GM12878 (cell line): ENCODE measurements at regions not wholly inside any gene's neighbourhood (a gene's known extent, or its start where the extent isn't known, plus 50 kb on each side); places are given as distances from the start of the nearest gene placed in this dataset.

ENCODE experiments used
- ATAC-seq: fragments of 200-7000 bp; cut with Tn5 transposase; 3 replicates; pipeline ENCODE4 v1.9.1; 2020; ENCODE audit warnings: mild to moderate bottlenecking, moderate library complexity
- BruUV-seq: library from RNA; stranded (reverse); fragments of 400-500 nt; replicated peaks from 2 replicates; lab custom pipeline; 2021; lab: Mats Ljungman, UMichigan
- CTCF ChIA-PET: fragments of 300-600 bp; sonication (Branson Sonifier 250); formaldehyde crosslinking; extraction: SDS; loops from one replicate; lab custom pipeline; 2021; ENCODE audit warnings: inconsistent platforms; lab: Yijun Ruan, JAX
- POLR2A ChIA-PET: fragments of 350-600 bp; formaldehyde crosslinking; extraction: SDS; loops from one replicate; lab custom pipeline; 2021; ENCODE audit warnings: inconsistent platforms; lab: Charles Lee
- RAD21 ChIA-PET: fragments of 300-600 bp; sonication (Branson Sonifier 250); formaldehyde crosslinking; loops from one replicate; lab custom pipeline; 2023; ENCODE audit warnings: antibody characterized with exemption; ENCODE audit not compliant: unreplicated experiment; lab: Charles Lee
- SMC1A ChIA-PET: fragments of 300-600 bp; sonication (Branson Sonifier 250); formaldehyde crosslinking; loops from one replicate; lab custom pipeline; 2023; ENCODE audit not compliant: unreplicated experiment, uncharacterized antibody; lab: Charles Lee
- DNase-seq: peaks from one replicate; pipeline ENCODE4 v3.0.0-alpha.2; 2011; ENCODE audit warnings: low read depth, low spot score
- FAIRE-seq: peaks from 3 replicates; lab custom pipeline; 2011; peaks lifted over from hg19 to GRCh38; lab: Jason Lieb, UNC
- H2AFZ ChIP-seq: 2 replicates; pipeline ENCODE4 v1.6.0; 2011; ENCODE audit warnings: low read depth, low read length, control low read depth; ENCODE audit not compliant: control insufficient read depth
- H3K27ac ChIP-seq: 2 replicates; pipeline ENCODE4 v1.5.1; 2011; ENCODE audit warnings: control low read depth; ENCODE audit not compliant: control insufficient read depth, insufficient read depth
- H3K27me3 ChIP-seq, 2 experiments: replicated peaks in 1 of 2; 2 replicates each; pipeline versions ENCODE4 v1.6.0 to v1.6.1; 2011; ENCODE audit warnings: low read length in 1 of 2; ENCODE audit not compliant: control insufficient read depth in 2 of 2, insufficient read depth in 2 of 2
- H3K36me3 ChIP-seq, 2 experiments: 2 replicates each; pipeline ENCODE4 v1.5.1; 2011; ENCODE audit warnings: low read length in 1 of 2; ENCODE audit not compliant: control insufficient read depth in 2 of 2, insufficient read depth in 2 of 2
- H3K4me1 ChIP-seq: 2 replicates; pipeline ENCODE4 v1.6.1; 2011; ENCODE audit warnings: mild to moderate bottlenecking, low read length, moderate library complexity, mixed read lengths; ENCODE audit not compliant: control insufficient read depth, insufficient read depth
- H3K4me2 ChIP-seq: 2 replicates; pipeline ENCODE4 v1.6.0; 2011; ENCODE audit warnings: control low read depth; ENCODE audit not compliant: control insufficient read depth, insufficient read depth
- H3K4me3 ChIP-seq: fragments of 200-600 bp; sonication (generic); 2 replicates; pipeline ENCODE4 v1.5.1; 2016
- H3K79me2 ChIP-seq: 2 replicates; pipeline ENCODE4 v1.6.0; 2011; ENCODE audit warnings: low read length; ENCODE audit not compliant: control insufficient read depth, insufficient read depth
- H3K9ac ChIP-seq: 2 replicates; pipeline ENCODE4 v1.8.0; 2011; ENCODE audit warnings: low read length, control low read depth, mixed read lengths; ENCODE audit not compliant: control insufficient read depth, insufficient read depth
- H3K9me3 ChIP-seq: replicated peaks from 3 replicates; pipeline ENCODE4 v1.5.1; 2011; ENCODE audit warnings: mild to moderate bottlenecking, low read length; ENCODE audit not compliant: control insufficient read depth, insufficient read depth
- H4K20me1 ChIP-seq: 2 replicates; pipeline ENCODE4 v1.6.0; 2011; ENCODE audit not compliant: control insufficient read depth, insufficient read depth
- BHLHE40 ChIP-seq, 2 experiments: fragments of 450-650 bp in 1 of 2; IDR thresholded peaks; 2 replicates each; pipeline ENCODE4 v1.6.1; 2011 to 2017; ENCODE audit warnings: low read depth in 2 of 2, borderline replicate concordance in 1 of 2, improper control_type of control experiment in 1 of 2, low read length in 1 of 2, mild to moderate bottlenecking in 1 of 2
- HDAC2 ChIP-seq: fragments of 200-600 bp; sonication (generic); IDR thresholded peaks from 2 replicates; pipeline ENCODE4 v1.6.1; 2017
- HDAC6 ChIP-seq: fragments of 200-600 bp; sonication (generic); IDR thresholded peaks from one replicate; pipeline ENCODE4 v1.8.0; 2017; ENCODE audit warnings: antibody characterized with exemption; ENCODE audit not compliant: unreplicated experiment
- IRF4 ChIP-seq: IDR thresholded peaks from 2 replicates; pipeline ENCODE4 v1.6.1; 2011; ENCODE audit warnings: low read depth, low read length
- MXI1 ChIP-seq: fragments of 150-350 bp; IDR thresholded peaks from 2 replicates; pipeline ENCODE4 v1.6.1; 2011; ENCODE audit warnings: low read depth, mild to moderate bottlenecking, inconsistent platforms, low read length, improper control_type of control experiment
- NBN ChIP-seq: fragments of 450-650 bp; IDR thresholded peaks from 2 replicates; pipeline ENCODE4 v1.6.1; 2016
- NR2F1 ChIP-seq: fragments of 450-650 bp; conservative IDR thresholded peaks from 2 replicates; pipeline ENCODE4 v1.6.1; 2017; ENCODE audit warnings: mild to moderate bottlenecking
- PML ChIP-seq: IDR thresholded peaks from 2 replicates; pipeline ENCODE4 v1.6.1; 2012; ENCODE audit warnings: low read length, inconsistent platforms
- POLR2A ChIP-seq: IDR thresholded peaks from 2 replicates; pipeline ENCODE4 v1.6.1; 2011; ENCODE audit warnings: low read depth, mild to moderate bottlenecking, low read length
- POU2F2 ChIP-seq: IDR thresholded peaks from 3 replicates; pipeline ENCODE4 v1.6.1; 2011; ENCODE audit warnings: low read depth, mild to moderate bottlenecking, low read length, borderline replicate concordance
- STAT1 ChIP-seq: fragments of 450-650 bp; conservative IDR thresholded peaks from 2 replicates; pipeline ENCODE4 v1.6.1; 2014; ENCODE audit warnings: antibody characterized with exemption, mild to moderate bottlenecking
- TCF12 ChIP-seq: IDR thresholded peaks from 2 replicates; pipeline ENCODE4 v1.6.1; 2011; ENCODE audit warnings: low read depth, mild to moderate bottlenecking, low read length
- WGBS: methylation state at CpG from one replicate; pipeline ENCODE4 v1.1.6; 2016; ENCODE audit warnings: low lambda C conversion rate; ENCODE audit not compliant: insufficient replicate concordance, insufficient coverage; ENCODE audit errors: missing lambda C conversion rate; 5-methylcytosine and 5-hydroxymethylcytosine counted together
- in situ Hi-C: fragments of 300-500 bp; cut with MboI; formaldehyde crosslinking; loops from 9 replicates; pipeline ENCODE4 v1.14.3; 2018; ENCODE audit warnings: mixed read lengths
- intact Hi-C: fragments of 100-400 bp; cut with micrococcal nuclease; formaldehyde crosslinking; loops from one replicate; pipeline ENCODE4 v1.14.2; 2022; ENCODE audit not compliant: unreplicated experiment
- TF ChIP-seq, protein P1 (sequence below): fragments of 450-650 bp; IDR thresholded peaks from 2 replicates; pipeline ENCODE4 v1.6.1; 2017; ENCODE audit warnings: mild to moderate bottlenecking, moderate library complexity
- TF ChIP-seq, protein P2 (sequence below): IDR thresholded peaks from 2 replicates; pipeline ENCODE4 v1.6.1; 2012; ENCODE audit warnings: low read depth, low read length, improper control_type of control experiment
- TF ChIP-seq, protein P3 (sequence below): fragments of 450-650 bp; conservative IDR thresholded peaks from 2 replicates; pipeline ENCODE4 v1.6.1; 2017; ENCODE audit warnings: mild to moderate bottlenecking, moderate library complexity
- TF ChIP-seq, protein P4 (sequence below): fragments of 450-650 bp; IDR thresholded peaks from 2 replicates; pipeline ENCODE4 v1.6.1; 2017; ENCODE audit warnings: mild to moderate bottlenecking

DNA sequence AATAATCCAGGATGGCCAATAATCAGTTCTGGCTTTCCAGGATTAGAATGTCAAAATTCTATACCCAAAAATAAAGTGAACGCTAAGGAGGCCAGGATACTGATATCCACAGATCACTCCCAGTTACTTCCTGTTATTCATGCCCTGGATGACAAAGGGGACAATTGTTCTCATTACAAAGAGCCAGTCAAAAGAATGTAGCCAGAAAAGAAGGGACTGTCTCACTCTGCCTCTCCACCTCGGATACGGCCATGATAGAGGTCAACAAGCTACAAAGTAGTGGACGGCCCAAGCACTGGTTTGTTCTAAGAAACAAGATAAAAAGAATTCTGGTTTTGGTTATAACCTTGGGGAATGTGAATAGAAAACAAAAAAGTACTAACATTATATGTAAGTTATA lies 116.1 kb upstream of the ATF7IP start:
- H3K9ac ChIP-seq, result no peak overlapping the region
- TF ChIP-seq BHLHE40 (IDR thresholded peaks at IDR 0.05; ENCODE audit: borderline replicate concordance in 1 of 2, low read depth in 2 of 2, low read length in 1 of 2) (no peak), POLR2A (no peak), TCF12 (no peak), IRF4 (no peak), STAT1 (no peak), NBN (no peak), POU2F2 (no peak), PML (no peak), HDAC2 (no peak), NR2F1 (no peak), HDAC6 (no peak), MXI1 (no peak)
- TF ChIP-seq, protein P1, sequence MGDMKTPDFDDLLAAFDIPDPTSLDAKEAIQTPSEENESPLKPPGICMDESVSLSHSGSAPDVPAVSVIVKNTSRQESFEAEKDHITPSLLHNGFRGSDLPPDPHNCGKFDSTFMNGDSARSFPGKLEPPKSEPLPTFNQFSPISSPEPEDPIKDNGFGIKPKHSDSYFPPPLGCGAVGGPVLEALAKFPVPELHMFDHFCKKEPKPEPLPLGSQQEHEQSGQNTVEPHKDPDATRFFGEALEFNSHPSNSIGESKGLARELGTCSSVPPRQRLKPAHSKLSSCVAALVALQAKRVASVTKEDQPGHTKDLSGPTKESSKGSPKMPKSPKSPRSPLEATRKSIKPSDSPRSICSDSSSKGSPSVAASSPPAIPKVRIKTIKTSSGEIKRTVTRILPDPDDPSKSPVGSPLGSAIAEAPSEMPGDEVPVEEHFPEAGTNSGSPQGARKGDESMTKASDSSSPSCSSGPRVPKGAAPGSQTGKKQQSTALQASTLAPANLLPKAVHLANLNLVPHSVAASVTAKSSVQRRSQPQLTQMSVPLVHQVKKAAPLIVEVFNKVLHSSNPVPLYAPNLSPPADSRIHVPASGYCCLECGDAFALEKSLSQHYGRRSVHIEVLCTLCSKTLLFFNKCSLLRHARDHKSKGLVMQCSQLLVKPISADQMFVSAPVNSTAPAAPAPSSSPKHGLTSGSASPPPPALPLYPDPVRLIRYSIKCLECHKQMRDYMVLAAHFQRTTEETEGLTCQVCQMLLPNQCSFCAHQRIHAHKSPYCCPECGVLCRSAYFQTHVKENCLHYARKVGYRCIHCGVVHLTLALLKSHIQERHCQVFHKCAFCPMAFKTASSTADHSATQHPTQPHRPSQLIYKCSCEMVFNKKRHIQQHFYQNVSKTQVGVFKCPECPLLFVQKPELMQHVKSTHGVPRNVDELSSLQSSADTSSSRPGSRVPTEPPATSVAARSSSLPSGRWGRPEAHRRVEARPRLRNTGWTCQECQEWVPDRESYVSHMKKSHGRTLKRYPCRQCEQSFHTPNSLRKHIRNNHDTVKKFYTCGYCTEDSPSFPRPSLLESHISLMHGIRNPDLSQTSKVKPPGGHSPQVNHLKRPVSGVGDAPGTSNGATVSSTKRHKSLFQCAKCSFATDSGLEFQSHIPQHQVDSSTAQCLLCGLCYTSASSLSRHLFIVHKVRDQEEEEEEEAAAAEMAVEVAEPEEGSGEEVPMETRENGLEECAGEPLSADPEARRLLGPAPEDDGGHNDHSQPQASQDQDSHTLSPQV, result no peak
- TF ChIP-seq, protein P2, sequence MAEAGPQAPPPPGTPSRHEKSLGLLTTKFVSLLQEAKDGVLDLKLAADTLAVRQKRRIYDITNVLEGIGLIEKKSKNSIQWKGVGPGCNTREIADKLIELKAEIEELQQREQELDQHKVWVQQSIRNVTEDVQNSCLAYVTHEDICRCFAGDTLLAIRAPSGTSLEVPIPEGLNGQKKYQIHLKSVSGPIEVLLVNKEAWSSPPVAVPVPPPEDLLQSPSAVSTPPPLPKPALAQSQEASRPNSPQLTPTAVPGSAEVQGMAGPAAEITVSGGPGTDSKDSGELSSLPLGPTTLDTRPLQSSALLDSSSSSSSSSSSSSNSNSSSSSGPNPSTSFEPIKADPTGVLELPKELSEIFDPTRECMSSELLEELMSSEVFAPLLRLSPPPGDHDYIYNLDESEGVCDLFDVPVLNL, result no peak
- TF ChIP-seq, protein P3, sequence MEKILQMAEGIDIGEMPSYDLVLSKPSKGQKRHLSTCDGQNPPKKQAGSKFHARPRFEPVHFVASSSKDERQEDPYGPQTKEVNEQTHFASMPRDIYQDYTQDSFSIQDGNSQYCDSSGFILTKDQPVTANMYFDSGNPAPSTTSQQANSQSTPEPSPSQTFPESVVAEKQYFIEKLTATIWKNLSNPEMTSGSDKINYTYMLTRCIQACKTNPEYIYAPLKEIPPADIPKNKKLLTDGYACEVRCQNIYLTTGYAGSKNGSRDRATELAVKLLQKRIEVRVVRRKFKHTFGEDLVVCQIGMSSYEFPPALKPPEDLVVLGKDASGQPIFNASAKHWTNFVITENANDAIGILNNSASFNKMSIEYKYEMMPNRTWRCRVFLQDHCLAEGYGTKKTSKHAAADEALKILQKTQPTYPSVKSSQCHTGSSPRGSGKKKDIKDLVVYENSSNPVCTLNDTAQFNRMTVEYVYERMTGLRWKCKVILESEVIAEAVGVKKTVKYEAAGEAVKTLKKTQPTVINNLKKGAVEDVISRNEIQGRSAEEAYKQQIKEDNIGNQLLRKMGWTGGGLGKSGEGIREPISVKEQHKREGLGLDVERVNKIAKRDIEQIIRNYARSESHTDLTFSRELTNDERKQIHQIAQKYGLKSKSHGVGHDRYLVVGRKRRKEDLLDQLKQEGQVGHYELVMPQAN, result no peak
- TF ChIP-seq, protein P4, sequence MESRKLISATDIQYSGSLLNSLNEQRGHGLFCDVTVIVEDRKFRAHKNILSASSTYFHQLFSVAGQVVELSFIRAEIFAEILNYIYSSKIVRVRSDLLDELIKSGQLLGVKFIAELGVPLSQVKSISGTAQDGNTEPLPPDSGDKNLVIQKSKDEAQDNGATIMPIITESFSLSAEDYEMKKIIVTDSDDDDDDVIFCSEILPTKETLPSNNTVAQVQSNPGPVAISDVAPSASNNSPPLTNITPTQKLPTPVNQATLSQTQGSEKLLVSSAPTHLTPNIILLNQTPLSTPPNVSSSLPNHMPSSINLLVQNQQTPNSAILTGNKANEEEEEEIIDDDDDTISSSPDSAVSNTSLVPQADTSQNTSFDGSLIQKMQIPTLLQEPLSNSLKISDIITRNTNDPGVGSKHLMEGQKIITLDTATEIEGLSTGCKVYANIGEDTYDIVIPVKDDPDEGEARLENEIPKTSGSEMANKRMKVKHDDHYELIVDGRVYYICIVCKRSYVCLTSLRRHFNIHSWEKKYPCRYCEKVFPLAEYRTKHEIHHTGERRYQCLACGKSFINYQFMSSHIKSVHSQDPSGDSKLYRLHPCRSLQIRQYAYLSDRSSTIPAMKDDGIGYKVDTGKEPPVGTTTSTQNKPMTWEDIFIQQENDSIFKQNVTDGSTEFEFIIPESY, result no peak
- H3K36me3 ChIP-seq, result no peaks in the 10 kb centered on the region
- ChIA-PET POLR2A (interaction anchor here (0.6 kb wide), 1 partner anchor 81 kb away, joined by 3 read pairs; no protein-coding TSS in a partner anchor), RAD21 (no interaction called here), SMC1A (no interaction called here), CTCF (no interaction called here)
- ATAC-seq (no peak), DNase-seq (no peak), FAIRE-seq (no peak)
- intact Hi-C loops, result no loop called here
- no TSS peak for BruUV-seq
- WGBS, result 73% methylated on average over 4 of the region's 4 CpGs
- H4K20me1 ChIP-seq, result no peaks in the 10 kb centered on the region
- H3K27me3 ChIP-seq, result no peaks in the 10 kb centered on the region
- H3K4me2 ChIP-seq, result no peak overlapping the region
- H3K9me3 ChIP-seq, result no peaks in the 10 kb centered on the region; the same call in 1 of the 3 replicates
- H3K27ac ChIP-seq, result no peak overlapping the region
- no peak overlapping the region for H3K4me3 ChIP-seq
- peaks cover 12% of the 10 kb centered on the region for H3K4me1 ChIP-seq
- H2AFZ ChIP-seq, result no peak overlapping the region
- in situ Hi-C loops, result loop anchor here (25.0 kb wide), 1 partner anchor 213 kb away; no protein-coding TSS in a partner anchor
- no peaks in the 10 kb centered on the region for H3K79me2 ChIP-seq
